ENCODE measurements at regions not wholly inside any gene's neighbourhood (a gene's known extent, or its start where the extent isn't known, plus 50 kb on each side); places are given as distances from the start of the nearest gene placed in this dataset.

- no peak overlapping the region for H3K27ac ChIP-seq
- TF ChIP-seq ZFX (IDR thresholded peaks at IDR 0.05; ENCODE audit: borderline replicate concordance) (no peak), CTCF (IDR thresholded peaks at IDR 0.05) (no peak)
Observed at GRCh38 chr7:3206771-3207191, 94.3 kb upstream of the SDK1 start.

- TF ChIP-seq ZFX (IDR thresholded peaks at IDR 0.05; ENCODE audit: borderline replicate concordance) (no peak), CTCF (IDR thresholded peaks at IDR 0.05) (no peak)
- no peak overlapping the region for H3K27ac ChIP-seq
Observed at GRCh38 chr7:3207387-3207902, 93.6 kb upstream of the SDK1 start.

GRCh38 chr7:3210531-3210930 is 90.5 kb upstream of the SDK1 start:
- H3K27ac ChIP-seq, result no peak overlapping the region
- TF ChIP-seq CTCF (IDR thresholded peaks at IDR 0.05) (no peak), ZFX (IDR thresholded peaks at IDR 0.05; ENCODE audit: borderline replicate concordance) (no peak)

- TF ChIP-seq CTCF (IDR thresholded peaks at IDR 0.05), result no peak
- no peak for TF ChIP-seq ZFX (IDR thresholded peaks at IDR 0.05; ENCODE audit: borderline replicate concordance)
- no peak overlapping the region for H3K27ac ChIP-seq
Observed at GRCh38 chr7:3214090-3214413, 87.0 kb upstream of the SDK1 start.

- H3K27ac ChIP-seq, result no peak overlapping the region
- TF ChIP-seq CTCF (IDR thresholded peaks at IDR 0.05), result no peak
- no peak for TF ChIP-seq ZFX (IDR thresholded peaks at IDR 0.05; ENCODE audit: borderline replicate concordance)
Observed at GRCh38 chr7:3215624-3216585, 85.1 kb upstream of the SDK1 start.

GRCh38 chr7:3217166-3217565 is 83.9 kb upstream of the SDK1 start:
- H3K27ac ChIP-seq, result no peak overlapping the region

More at GRCh38 chr7:3217166-3217565, 83.9 kb upstream of the SDK1 start:
- no peak for TF ChIP-seq ZFX (IDR thresholded peaks at IDR 0.05; ENCODE audit: borderline replicate concordance)
- no peak for TF ChIP-seq CTCF (IDR thresholded peaks at IDR 0.05)

All from 22Rv1 (cell line).